ENCODE measurements at regions not wholly inside any gene's neighbourhood (a gene's known extent, or its start where the extent isn't known, plus 50 kb on each side); places are given as distances from the start of the nearest gene placed in this dataset.

DNA sequence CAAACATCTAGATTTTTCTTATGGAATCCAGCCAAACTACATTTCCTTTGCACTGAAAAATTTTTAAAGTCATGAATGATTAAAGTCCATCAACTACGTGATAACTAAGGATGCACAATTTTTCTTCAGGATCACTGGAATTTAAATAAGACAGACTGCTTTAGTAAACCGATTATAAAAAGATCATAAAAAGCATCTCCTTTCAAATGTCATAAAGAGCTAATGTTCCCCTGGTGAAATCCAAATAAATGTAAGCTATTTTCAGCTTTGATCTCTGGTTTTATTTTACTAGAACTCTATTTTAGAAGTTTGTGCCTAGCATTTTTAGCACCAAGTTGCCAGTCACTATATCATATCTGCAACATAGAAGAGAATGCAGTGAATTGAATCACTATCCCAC is 460.8 kb downstream of the RFC3 start:
- TF ChIP-seq CTCF (IDR thresholded peaks at IDR 0.05; ENCODE audit: insufficient read depth, low read length) (no peak), POLR2AphosphoS5 (IDR thresholded peaks at IDR 0.05; ENCODE audit: low read depth) (no peak)

Measured in HL-60 (cell line).